HG02642 (cell line): ENCODE measurements at regions not wholly inside any gene's neighbourhood (a gene's known extent, or its start where the extent isn't known, plus 50 kb on each side); places are given as distances from the start of the nearest gene placed in this dataset.
"Not testable (repeated sequence)": the region's sequence is repeated elsewhere in the genome, so short reads cannot be mapped to it uniquely, and the experiment has no call there.

Experiments used
- ATAC-seq: cut with Tn5 transposase; IDR thresholded peaks from one replicate; pipeline ENCODE4 v1.9.1; 2021; ENCODE audit warnings: mild to moderate bottlenecking; ENCODE audit not compliant: unreplicated experiment, poor library complexity

DNA sequence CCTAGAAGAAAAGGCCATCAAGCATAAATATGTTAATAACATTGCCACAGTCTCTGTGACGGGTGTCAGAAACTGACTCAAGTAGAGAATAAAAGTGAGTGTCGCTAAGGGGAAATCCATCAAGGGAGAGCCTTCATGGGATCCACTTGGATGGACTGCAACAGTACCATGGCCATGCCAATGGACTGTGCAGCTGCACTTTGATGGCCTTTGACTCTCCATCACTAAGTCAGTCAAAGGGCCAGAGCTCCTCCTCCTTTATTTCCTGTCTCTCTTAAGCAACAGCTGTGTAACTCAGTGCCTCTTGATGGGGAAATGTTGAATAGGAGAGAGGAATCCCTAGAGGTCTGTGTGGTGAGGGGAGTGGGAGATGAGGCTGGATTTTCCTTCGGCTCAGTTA is 335.2 kb downstream of the BMP4 start:
- ATAC-seq: peak; percentile 63

DNA sequence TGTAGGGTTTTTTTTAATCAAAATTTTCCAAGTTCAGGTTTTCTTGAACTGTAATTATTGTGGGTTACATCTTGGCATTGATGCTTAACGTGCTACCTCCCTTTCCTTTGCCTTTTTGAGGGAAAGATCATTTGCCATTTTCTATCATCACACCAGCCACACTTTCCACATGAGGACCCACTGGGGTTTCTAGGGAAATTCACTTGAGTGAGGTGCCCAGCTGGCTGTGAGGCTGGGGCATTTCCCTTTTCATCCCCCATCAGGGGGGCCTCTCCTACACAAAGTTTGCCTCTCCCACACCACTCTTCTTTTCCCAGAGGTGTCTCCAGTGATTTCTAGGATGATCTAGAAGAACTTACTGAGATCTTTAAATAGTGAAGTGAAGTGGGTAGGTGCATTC is 335.7 kb downstream of the BMP4 start:
- ATAC-seq: peak; percentile 45

DNA sequence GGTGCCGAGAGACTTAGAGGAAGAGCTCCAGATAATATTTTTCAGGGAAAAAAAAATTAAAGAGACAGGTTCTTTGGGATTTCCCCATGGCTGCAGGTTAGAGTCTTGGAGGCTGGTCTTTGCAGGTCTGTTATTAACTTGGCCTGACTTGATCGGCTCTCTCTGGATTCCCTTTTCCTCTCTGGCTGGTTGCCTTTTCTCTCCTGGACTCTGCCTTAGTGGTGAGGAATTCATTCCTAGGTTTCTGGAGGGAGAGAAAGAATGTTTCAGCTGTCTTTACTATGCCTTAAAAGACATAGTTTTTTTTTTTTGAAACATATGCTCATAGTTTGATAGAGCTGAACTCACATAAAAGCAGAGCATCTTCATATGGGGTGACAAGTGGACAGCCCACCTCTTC is 336.3 kb downstream of the BMP4 start:
- no peak for ATAC-seq

DNA sequence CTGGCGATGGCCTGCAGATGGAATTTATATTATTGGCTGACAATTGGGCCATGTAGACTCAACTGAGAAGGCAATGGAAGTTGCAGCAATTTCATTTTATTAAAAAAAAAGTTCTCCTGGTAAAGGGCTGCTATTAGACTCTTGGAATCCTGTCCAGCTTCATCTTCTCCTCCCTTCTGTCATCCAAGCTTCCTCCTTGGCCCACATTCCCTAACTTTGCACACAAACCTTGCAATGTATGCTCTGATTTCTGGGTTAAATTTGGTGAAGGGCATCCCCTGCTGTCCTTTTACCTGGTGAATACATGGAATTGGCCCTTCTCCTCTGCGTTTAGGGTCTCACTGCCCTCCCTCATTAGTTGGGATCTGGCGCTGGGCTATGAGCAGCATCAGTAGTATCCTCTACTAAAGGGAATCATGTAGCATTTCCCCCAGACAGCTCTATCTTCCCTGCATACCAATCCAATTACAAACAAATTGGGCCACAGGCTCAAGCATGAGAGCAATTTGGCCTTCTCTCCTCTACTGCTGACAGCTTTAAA is 336.9 kb downstream of the BMP4 start:
- no peak for ATAC-seq

DNA sequence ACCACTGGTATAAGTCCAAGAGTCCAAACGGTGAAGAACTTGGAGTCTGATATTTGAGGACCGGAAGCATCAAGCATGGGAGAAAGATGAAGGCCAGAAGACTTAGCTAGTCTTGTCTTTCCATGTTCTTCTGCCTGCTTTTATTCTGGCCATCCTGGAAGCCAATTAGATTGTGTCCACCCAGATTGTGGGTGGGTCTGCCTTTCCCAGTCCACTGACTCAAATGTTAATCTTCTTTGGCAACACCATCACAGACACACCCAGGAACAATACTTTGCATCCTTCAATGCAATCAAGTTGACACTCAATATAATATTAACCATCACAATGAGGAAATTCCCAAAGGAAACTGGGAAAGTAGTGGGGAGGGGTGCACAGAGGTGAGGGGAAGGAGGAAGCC is 340.1 kb downstream of the BMP4 start:
- not testable (repeated sequence) for ATAC-seq

DNA sequence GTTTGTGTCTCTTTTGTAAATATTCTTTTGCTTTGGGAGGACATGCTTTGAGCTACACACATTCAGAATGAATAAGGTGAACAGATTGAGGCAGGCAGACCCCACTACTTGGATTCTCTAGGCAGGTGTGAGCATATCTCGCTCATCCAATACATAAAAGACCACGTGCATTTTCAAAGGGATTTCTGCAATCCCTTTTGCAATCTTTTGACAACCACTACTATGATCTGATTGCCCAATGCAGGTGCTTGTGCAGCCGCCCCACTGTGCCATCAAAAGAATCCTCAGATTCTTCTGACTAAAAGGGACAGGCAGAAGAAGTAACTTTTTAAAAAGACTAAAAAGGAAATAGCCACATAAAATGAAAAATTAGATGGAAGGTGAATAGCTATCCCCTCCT is 341.4 kb downstream of the BMP4 start:
- ATAC-seq: no peak

DNA sequence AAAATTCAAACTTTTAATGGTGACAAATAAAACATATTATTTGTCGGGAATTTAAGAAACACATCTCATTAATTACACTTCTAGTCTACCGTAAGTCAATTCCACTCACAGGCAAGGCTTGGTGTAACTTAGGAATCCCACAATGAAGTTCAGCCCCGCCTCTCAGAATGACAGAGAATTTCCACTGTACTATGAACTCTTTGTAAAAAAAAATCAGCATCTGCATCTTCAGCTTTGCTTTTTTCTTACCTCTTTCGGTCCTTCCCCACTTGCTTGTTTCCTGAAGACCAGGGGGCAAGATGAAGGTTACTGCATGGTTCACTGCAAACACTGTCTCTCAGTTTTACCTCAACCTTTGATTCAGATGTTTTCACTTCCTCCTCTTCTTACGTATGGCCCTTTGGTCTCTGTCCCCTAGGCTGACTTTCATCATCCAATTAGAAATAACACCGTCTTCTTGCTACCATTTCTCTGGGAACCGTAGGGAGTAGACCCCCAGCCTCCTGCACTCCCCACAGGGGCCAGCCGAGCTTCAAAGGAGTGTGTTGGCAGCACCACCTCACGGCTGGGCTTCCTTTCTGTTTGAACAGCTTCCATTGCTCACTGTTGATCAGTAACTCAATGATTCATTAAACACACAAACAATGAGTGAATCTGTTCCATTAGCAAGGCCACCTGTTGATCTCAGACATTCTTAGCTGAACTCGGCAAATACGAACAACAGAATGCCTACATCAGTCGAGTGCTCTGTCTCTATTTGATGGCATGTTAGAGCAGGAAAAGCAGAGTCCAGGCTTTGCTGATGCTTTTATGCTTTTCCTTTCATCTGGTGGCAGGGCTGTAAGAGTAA is 343.0 kb downstream of the BMP4 start:
- ATAC-seq: peak; percentile 96

DNA sequence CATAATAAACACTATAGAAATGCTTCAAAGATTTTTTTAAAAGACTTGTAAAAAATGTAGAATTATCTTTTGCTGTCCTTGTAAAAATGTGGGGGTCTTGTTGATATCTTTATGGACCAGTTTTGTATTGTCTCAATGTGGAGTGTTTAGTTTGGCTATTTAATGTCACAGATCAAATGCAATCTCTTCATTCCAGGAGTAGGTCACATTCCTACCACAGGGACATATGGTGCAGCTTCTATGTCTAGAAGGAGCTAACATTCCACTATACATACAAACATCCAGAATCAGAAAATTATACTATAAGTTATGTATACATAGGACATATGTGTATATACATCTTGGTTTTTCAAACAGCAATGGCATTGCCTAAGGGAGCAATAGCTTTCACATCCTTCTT is 345.7 kb downstream of the BMP4 start:
- no peak for ATAC-seq

DNA sequence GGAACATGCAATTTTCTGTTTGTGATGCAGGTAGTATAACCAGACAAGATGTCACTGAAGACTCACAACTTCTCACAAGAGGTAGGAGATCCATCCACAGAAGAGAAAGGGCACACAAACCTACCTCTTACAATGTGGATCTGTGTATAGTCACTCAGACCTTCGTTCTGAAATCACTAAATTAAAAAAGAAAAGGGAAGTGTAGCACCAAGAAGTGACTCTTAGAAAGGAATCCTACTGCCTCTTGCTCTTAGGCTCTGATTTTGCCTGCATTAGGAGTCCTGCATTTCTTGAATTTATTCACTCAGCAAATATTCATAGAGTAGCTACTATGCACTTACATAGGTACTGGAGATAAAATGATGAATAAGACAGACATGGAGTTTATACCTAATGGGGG is 347.6 kb downstream of the BMP4 start:
- no peak for ATAC-seq

DNA sequence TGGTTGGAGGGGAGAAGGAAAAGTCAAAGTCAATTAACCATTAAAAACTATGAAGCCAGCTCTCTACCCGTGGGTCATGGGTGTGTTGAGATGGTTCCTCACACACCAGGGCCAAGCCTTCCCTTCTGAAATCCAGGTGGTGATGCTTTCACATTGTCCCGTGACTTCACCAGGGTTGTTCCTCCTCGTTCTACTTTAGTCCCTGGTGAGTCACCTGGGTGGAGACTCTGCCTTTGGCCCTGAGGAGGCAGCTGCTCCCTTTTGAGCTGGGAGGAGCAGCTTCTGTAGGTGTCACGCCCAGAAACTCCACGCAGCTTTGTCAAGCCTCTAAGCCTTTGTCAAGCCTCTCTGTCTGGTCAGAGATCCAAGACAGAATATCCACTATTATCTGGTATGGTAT is 348.3 kb downstream of the BMP4 start:
- peak; percentile 55 for ATAC-seq

DNA sequence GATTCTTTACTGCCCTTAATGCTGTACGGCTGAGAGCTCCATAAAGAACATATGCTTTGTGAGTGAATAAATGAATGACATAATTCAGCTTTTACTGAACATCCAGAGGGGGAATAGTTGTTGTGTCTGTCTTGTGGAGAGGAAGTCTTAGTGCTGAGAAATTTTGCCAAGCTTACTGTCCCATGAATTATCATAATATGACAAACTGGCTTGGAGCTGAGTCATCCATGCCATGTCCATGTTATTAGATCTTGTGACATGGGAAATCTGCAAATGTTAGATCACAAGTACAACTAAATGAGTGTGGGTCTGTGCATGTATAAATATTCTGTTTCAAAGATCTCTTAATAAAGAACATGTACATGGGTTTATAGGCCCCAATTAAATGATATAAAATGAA is 350.4 kb downstream of the BMP4 start:
- ATAC-seq: no peak

DNA sequence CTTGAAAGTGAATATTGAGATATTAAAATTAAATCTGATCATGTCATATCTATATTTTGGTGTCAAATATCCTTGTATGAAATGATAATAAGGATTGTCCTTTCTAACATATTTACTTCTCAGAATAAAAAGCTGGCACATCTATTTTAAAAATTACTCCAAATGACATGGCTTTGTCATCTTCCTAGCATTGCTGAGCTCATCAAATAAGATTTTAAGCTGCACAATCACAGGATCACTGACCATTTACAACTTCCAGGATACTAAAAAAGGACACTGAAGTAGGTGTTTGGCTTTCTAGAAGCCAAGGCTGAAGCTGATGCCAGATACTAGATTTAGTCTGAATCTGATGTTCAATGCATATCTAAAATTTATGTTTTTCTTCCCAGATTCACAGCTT is 351.1 kb downstream of the BMP4 start:
- no peak for ATAC-seq

DNA sequence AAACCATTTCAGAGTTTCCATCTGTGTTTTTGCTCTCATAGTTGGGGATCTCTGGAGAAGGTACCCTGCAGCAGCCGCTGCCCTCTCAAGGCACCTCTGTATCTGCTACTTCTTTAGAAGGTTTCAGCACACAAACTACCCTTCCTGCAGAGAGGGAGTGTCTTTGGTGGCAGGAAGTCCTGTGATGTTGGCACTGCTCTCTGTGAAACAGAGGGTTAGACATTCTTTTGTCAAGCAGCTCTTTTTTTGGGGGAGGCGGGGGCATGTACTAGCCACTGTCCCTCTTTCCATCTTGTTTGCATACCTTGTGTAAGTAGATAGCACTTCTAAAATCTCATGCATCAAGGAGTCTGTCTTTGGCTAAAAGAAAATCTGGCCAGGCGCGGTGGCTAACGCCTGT is 352.6 kb downstream of the BMP4 start:
- no peak for ATAC-seq

DNA sequence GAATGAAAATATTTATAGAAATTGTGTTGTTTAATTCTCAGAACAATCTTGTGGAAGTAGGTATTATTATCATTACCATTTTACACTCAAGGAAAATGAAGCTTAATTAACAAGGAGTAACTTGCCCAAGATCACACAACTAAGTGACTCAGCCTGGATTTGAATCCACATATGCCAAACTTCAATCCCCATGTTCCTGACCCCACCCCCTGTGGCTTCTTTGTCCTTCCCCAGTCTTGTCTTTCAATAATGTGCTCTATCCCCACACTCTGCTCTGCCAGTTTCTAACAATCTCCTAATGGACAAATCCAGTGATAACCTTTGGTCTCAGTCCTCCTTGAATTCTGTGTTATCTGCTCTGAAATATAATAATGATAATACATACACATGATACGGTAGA is 355.2 kb downstream of the BMP4 start:
- ATAC-seq: no peak

DNA sequence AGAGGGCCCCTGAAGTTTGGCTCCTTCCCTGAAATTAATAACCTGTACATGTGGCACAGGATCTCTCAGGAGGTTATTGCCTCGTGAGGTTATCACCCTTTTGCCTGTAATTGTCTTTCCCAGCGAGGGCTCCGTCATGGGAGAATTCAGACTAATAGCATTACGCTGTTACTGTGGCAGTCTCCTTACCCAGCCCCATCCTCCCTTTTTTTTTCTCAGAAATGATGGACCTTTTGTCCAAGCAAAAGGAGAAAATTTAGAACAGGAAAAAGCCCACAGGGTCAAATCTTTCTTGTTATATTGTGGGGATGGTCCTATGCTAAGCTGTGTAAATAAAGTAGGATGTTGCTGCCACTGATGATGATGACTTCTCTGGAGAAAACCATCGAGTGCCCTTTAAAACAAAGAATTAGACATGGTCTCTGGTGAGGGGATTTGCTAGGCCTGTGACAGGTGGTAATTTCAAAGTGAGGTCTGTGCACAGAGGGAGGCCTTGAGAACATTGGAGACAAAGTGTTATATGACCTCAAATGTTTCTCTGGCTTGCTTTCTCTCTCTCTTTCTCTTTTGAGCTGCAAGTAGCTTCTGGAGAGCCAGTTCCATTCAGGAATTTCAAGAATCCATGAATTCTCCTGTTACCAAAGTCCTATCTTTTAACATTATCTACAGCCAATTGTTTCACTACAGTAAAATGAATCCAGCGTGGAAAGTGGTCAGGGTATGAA is 357.2 kb downstream of the BMP4 start:
- no peak for ATAC-seq

DNA sequence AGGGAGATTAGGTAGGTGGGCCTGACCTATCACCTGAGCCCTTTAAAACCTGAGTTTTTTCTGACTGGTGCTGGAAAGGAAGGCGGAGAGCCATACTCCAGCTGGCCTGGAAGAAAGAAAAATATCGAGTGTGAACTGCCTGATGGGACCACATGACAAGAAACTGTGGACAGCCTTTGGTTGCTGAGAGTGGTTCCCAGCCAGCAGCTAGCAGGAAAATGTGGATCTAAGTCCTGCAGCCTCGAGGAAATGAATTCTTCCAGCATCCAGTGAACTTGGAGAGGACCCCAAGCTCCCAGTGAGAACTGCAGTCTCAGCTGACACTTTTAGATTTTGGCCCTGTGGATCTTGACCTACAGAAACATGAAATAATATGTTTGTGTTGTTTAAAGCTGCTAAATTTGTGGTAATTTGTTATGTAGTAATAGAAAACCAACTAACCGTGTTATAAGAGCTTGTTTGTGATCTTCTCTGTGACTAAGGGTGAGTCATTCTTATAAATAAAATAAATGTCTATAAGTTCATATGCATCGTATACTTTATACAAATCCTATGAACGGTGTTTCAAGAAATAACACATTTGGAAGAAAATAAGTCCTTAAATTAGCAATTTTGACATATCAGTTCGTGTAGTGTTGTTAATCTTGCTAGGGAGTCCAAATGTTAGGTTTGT is 359.6 kb downstream of the BMP4 start:
- ATAC-seq: no peak

DNA sequence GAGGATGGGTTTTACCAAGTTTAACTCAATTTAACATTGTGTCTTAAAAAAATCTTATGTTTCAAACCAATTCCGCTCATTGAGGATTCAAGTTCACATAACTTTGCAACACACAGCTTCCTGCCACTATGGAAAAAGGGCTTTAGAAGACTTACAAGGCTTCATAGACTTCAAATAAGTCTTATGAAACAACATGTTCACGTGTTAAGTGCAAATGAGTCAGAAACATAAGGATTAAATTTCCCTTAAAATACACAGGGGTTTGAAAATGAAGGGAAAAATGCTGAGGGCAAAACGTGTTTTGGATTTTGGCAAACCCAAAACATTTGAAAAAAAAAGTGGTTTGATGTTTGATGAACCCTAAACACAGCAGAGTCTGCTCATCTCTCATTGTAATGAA is 364.8 kb downstream of the BMP4 start:
- ATAC-seq: no peak

DNA sequence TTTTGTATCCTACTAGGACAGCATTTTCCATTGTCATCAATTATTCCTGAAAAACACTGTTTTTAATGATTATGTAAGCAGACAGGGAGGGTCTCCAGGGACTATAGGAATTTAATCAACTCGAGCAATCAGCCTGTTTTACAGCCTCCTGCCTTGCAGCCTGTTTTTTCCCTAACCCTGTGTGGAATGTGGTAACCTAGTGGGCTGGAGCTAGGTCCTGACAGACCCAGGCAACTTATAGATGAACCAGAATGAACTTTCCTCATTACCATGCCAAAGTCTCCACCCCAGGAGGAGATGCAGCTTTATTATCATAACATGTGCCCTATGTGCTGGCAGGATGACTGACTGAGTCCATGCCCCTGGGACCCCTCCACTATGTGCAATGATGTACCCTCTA is 375.1 kb downstream of the BMP4 start:
- ATAC-seq: no peak

DNA sequence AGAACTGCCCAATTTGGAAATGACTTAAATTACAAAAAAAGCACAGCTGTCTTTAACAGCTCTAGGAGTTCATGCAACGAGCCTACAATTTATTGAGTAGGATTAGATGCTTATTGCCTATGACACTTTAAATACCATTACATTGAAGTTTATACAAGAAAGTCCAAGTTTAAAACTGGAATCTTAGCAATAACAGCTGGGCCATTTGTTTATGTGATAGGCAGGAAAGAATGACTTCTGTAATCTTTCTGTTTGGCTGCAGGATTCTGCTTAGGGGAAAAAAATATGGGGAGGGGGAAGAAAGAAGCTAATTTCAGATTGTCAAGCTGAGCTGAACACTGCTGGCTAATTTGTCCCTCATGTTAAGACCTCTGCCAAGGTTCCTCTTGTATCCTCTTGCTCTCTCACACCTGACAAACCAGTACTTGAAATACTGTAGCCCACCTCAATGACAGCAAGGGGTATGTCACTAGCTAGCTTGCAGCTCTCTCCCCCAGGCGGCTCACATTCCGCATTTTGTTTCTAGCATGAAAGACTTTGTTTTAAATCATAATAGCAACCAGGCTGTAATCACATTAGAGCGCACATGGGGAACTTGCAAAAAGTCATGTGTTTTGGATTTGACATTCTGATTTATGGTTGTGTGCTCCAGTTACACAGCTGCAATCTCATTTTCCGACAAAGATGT is 384.8 kb downstream of the BMP4 start:
- ATAC-seq: no peak
